ENCODE measurements at regions not wholly inside any gene's neighbourhood (a gene's known extent, or its start where the extent isn't known, plus 50 kb on each side); places are given as distances from the start of the nearest gene placed in this dataset.

DNA sequence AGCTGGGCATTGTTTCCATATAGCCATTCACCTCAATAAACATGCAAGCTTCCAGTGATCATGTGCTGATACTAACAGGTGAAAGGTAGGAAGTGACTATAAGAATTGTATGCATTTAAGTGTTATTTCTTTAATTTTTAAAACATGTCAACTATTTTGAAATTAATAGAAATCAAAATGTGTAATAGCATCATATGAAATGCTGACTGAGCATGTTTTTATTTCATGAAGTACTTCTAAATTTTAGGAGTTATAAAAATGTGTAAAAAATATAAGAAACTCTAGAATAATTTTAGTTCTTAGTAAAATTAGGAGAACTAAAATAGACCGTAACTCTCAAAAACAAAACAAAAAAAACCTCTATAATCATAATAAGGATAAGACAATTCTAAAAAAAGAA, 229.3 kb upstream of the ARPP21 start:
- TF ChIP-seq POLR2A (IDR thresholded peaks at IDR 0.05; ENCODE audit: low read depth, low read length) (no peak), TAF1 (IDR thresholded peaks at IDR 0.05; ENCODE audit: low read depth, low read length) (no peak), POLR2AphosphoS5 (IDR thresholded peaks at IDR 0.05; ENCODE audit: low read depth, low read length) (no peak), SPI1 (IDR thresholded peaks at IDR 0.05; ENCODE audit: low read depth, low read length) (no peak)
